GM10248 (cell line): ENCODE measurements at regions not wholly inside any gene's neighbourhood (a gene's known extent, or its start where the extent isn't known, plus 50 kb on each side); places are given as distances from the start of the nearest gene placed in this dataset.

Source experiments
- CTCF ChIA-PET: fragments of 300-600 bp; sonication (Branson Sonifier 250); formaldehyde crosslinking; extraction: SDS; loops from one replicate; lab custom pipeline; 2021; ENCODE audit warnings: antibody characterized with exemption; lab: Yijun Ruan, JAX
- POLR2A ChIA-PET: fragments of 350-650 bp; sonication (Branson Sonifier 250); formaldehyde crosslinking; extraction: SDS; loops from one replicate; lab custom pipeline; 2020; ENCODE audit warnings: antibody characterized with exemption; lab: Yijun Ruan, JAX
- DNase-seq: peaks from one replicate; pipeline ENCODE4 v3.0.0; 2012; ENCODE audit errors: extremely low spot score
- TF ChIP-seq, protein P1 (sequence below): IDR thresholded peaks from 2 replicates; pipeline ENCODE4 v1.5.1; 2012; ENCODE audit warnings: mild to moderate bottlenecking, low read depth; ENCODE audit errors: extremely low read depth, missing control alignments, control extremely low read depth

- TF ChIP-seq, protein P1, sequence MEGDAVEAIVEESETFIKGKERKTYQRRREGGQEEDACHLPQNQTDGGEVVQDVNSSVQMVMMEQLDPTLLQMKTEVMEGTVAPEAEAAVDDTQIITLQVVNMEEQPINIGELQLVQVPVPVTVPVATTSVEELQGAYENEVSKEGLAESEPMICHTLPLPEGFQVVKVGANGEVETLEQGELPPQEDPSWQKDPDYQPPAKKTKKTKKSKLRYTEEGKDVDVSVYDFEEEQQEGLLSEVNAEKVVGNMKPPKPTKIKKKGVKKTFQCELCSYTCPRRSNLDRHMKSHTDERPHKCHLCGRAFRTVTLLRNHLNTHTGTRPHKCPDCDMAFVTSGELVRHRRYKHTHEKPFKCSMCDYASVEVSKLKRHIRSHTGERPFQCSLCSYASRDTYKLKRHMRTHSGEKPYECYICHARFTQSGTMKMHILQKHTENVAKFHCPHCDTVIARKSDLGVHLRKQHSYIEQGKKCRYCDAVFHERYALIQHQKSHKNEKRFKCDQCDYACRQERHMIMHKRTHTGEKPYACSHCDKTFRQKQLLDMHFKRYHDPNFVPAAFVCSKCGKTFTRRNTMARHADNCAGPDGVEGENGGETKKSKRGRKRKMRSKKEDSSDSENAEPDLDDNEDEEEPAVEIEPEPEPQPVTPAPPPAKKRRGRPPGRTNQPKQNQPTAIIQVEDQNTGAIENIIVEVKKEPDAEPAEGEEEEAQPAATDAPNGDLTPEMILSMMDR = no peak
- DNase-seq = no peak
- ChIA-PET POLR2A (no interaction called here), CTCF (interaction anchor here (0.7 to 3.0 kb wide), 2 partner anchors 10 to 15 kb away, joined by 3 to 13 read pairs; no protein-coding TSS in a partner anchor)
Observed at GRCh38 chr12:91667694-91668093, 478.0 kb downstream of the BTG1 start.

DNA sequence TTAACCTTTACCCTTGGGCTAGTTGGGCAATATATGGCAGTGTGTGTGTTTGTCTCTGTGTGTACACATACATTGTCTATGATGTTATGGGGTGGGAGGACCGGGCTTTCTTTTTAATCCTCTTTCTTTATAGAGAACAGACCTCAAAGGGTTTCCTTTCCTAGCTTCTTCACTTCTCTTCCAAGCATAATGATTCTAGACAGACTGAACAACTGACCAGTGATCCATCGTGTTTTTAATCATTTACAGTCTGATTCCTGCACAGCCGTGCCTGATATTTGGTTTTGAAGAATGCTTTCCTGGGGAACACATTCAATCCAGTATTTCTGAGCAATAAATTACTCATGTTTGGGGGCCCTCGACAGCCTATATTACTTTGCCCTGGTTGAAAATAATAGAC, 481.1 kb upstream of the DCN start:
- POLR2A ChIA-PET = no interaction called here
- CTCF ChIA-PET = no interaction called here
- TF ChIP-seq, protein P1 = no peak
- no peak for DNase-seq

GRCh38 chr12:91663310-91663709, 480.7 kb upstream of the DCN start:
- TF ChIP-seq, protein P1 = no peak
- POLR2A ChIA-PET = no interaction called here
- DNase-seq = no peak
- CTCF ChIA-PET = interaction anchor here (1.7 kb wide), 1 partner anchor 11 kb away, joined by 7 read pairs; no protein-coding TSS in a partner anchor

DNA sequence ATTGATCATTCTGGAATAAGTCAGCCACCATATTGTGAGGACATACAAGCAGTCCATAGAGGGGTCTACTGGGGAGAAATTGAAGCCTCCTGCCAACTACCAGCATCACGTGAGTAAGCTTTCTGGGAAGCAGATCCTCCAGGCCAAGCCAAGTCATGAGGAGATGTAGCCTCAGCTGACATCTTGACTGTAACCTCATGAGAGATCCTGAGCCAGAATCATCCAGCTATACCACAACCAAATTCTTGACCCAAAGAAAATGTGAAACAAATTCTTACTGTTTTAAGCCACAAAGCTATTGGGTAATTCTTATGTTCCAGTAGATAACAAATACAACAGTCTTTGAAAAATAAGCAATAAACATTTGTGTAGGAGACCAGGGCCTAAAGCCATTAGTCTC, 479.4 kb upstream of the DCN start:
- no peak for DNase-seq
- POLR2A ChIA-PET = no interaction called here
- CTCF ChIA-PET = interaction anchor here (1.7 kb wide), 1 partner anchor 12 kb away, joined by 7 read pairs; no protein-coding TSS in a partner anchor
- TF ChIP-seq, protein P1 = no peak

- CTCF ChIA-PET = interaction anchor here (3.2 kb wide), 1 partner anchor 11 kb away, joined by 13 read pairs; no protein-coding TSS in a partner anchor
- POLR2A ChIA-PET = no interaction called here
- DNase-seq = no peak
- TF ChIP-seq, protein P1 = no peak
Observed at GRCh38 chr12:91657032-91657431, 474.4 kb upstream of the DCN start.

GRCh38 chr12:91655966-91656365, 473.3 kb upstream of the DCN start:
- POLR2A ChIA-PET = no interaction called here
- TF ChIP-seq, protein P1 = no peak
- CTCF ChIA-PET = interaction anchor here (3.2 kb wide), 1 partner anchor 12 kb away, joined by 13 read pairs; no protein-coding TSS in a partner anchor
- DNase-seq = no peak

GRCh38 chr12:91654087-91654486, 471.5 kb upstream of the DCN start:
- POLR2A ChIA-PET = no interaction called here
- DNase-seq = no peak
- CTCF ChIA-PET = interaction anchor here (0.7 kb wide), 1 partner anchor 9 kb away, joined by 3 read pairs; no protein-coding TSS in a partner anchor
- TF ChIP-seq, protein P1 = no peak
